HG03442 (cell line): ENCODE measurements at regions not wholly inside any gene's neighbourhood (a gene's known extent, or its start where the extent isn't known, plus 50 kb on each side); places are given as distances from the start of the nearest gene placed in this dataset.
A peak's percentile ranks its signal among the peaks of the same experiment; 100 is the strongest.

Experiments
- ATAC-seq: cut with Tn5 transposase; IDR thresholded peaks from one replicate; pipeline ENCODE4 v1.9.1; 2021; ENCODE audit warnings: mild to moderate bottlenecking, moderate library complexity; ENCODE audit not compliant: unreplicated experiment

DNA sequence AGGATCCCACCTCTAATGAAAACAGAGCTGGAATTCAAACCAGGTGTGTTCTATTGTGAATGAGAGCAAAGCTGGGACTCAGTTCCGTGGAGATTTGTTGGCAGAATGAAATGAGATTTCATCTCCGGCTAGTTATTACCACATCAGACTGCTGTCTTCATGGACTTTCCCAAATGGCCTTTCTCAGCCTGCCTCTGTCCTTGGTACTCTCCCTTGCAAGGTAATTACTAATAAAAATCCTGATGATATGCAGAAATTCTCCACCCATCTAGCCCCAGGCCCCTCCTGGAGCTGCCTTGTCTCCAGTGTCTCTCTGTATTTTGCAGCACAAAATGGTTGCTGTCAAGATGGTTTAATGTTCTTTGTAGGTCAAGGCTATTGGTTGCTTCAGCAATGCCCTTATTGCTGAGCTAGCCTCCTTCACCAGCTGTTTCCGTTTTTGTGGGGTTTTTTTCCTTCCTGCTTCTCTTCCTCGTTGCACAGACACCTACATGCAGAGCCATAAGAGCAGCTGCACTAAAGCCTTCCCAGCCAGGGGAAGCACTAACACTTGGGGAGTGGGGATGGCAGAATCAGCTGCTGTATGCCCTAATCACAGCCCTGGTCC lies 185.0 kb upstream of the GHITM start:
- ATAC-seq: no peak

GRCh38 chr10:83955406-83955805 lies 183.9 kb upstream of the GHITM start:
- ATAC-seq: no peak

DNA sequence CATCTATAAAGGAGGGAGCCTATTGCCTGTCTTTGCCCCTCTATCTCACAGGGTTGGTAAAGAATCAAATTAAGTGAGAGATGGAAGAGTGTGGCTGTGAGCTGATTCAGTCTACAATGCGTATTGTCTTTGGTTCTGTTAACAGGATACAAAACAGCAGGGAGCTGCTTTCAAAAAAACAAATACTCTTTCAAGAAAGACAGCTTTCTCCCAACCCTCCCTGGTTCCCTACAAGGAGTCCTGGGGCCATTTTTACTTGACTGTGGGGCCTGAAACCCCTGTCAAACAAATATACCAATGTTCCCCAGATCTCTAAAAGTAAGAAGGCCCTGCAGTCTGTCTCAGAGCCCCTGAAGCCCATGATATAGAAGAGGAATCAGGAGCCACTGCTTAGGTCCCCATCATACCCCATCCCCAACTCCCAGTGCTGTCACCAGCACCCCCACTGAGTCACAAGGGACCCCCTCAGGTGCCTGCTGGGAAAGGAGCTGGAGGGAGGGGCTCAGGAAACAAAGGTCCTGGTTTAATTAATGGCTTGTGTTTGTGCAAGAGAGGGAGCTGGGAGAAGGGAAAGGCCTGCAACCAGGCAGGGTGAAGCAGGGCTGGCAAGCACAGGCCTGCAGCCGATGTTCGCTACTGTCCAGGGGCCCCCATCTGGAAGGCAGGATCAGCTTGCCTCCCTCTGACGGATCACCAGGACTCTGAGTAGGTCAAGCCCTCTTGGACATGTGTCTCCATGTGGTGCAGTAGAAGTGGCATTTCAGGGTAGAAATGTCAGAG lies 182.0 kb upstream of the GHITM start:
- ATAC-seq: no peak

DNA sequence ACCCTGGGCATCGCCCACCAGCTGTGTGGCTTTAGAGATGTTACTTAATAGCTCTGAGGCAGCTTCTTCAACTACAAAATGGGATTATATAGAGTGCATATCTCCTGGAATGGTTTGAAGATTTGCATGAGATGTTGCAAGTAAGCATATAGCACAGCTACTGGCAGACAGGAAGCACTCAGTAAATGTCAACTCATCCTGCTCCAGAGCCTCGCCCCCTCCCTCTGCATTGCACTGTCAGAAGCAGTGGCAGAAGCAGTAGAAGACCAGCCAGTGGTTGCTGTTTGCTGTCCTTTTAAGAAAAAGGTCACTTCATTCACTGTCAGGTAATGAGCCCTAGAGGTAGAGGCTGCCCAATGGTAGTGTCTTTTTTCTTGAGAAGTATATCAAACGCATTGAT lies 180.0 kb upstream of the GHITM start:
- no peak for ATAC-seq

DNA sequence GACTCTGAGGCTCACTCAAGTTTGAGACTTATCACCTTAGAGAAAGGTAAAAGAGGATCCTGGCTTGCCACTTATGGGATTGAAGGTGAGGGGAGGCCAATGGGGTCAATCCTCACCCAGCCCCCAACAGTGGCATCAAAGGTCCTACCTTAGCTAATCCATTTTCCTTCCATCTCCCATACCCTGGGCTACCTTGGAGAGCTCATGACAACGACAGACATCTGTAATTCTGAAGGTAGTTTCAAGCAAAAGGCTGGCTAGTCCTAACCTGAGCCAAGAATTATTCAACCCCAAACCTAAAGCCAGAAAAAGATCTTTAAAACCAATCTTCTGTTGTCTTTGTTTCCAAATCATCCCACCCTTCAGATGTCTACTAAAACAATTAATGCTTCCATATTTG lies 179.2 kb upstream of the GHITM start:
- no peak for ATAC-seq

GRCh38 chr10:83961620-83962019 lies 177.7 kb upstream of the GHITM start:
- no peak for ATAC-seq

DNA sequence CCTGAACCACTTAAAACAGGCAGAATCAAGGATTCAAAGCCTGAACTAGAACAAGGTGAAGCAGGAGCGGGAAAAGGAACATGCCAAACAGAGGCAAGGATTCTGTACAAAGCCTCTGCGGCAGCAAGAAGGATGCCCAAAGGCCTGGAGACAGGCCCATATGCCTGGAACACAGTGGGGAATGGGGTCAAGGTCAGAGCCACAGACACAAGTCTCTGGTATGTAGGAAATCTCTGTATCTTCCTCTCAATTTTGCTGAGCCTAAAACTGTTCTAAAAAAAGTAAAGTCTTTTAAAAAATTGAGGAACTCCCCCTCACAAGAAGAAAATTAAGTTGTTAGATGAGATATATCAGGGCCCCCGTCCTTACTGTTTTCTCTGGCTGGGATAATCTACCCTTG lies 175.9 kb upstream of the GHITM start:
- ATAC-seq: no peak

GRCh38 chr10:83965473-83965872 lies 173.8 kb upstream of the GHITM start:
- ATAC-seq: no peak

DNA sequence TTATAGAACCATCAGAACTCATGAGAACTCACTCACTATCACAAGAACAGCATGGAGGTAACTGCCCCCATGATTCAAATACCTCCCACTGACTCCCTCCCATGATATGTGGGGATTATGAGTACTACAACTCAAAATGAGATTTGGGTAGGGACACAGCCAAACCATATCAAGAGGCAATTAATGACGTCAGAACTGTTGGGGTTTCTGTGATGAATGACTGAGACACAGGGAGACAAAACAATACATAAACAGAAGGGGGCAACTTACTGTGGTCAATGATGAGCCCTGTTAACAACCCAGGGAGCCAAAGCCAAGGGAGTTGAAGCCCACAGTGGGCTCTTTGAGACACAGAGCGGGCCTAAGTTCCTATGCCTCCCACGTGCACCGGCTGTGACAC lies 171.3 kb upstream of the GHITM start:
- no peak for ATAC-seq

DNA sequence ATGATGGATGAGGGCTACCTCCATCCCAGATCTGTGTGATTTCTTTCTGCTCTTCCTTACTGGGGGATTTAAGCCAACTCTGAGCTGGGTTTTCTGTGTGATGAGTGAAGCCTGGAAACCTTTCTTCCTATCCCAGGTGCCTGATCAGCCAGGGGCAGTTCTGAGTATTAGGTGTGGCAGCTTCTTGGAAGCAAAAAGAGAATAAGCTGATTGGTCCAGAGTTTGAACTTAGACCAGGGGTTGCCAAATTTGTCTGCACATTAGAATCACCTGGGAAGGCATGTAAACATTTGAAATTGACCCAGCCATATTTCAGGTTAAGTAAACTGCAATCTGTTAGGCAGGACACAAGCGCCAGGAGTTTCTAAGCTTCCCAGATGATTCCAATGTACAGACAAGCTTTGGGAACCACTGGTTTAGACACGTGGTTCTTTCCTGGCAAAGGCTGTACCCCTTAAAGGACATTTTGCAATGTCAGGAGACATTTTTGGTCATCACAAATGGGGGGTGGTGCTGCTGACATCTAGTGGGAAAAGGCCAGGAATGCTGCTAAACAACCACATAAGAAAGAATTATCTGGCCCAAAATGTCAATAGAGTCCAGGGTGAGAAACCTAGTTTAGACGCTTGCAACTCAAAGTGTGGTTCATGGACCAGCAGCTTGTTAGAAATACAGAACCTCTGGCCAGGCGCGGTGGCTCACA lies 160.5 kb upstream of the GHITM start:
- ATAC-seq: no peak

GRCh38 chr10:83982812-83983211 lies 156.5 kb upstream of the GHITM start:
- no peak for ATAC-seq

- no peak for ATAC-seq
Measured at GRCh38 chr10:83983578-83984255, 155.6 kb upstream of the GHITM start.

- no peak for ATAC-seq
Measured at GRCh38 chr10:83984256-83984640, 155.1 kb upstream of the GHITM start.

DNA sequence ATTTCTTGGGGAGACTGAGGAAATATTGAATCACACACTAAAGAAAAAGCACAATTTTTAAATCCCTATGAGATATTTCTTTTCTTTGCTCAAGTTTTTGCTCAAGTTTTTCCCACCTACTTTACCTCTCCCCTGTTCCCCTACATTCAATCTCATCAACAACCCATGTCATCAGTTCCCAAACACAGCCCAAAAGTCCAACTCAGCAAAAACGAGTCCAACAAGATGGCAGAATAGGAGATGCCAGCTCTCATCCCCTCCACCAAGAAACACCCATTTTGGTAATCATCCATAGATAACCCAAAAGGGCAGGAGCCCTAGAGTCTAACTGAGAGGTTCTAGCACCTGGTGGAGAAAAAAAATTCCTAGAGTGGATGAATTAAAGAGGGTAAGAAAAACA lies 152.5 kb upstream of the GHITM start:
- no peak for ATAC-seq

GRCh38 chr10:83987216-83987615 lies 152.1 kb upstream of the GHITM start:
- no peak for ATAC-seq

DNA sequence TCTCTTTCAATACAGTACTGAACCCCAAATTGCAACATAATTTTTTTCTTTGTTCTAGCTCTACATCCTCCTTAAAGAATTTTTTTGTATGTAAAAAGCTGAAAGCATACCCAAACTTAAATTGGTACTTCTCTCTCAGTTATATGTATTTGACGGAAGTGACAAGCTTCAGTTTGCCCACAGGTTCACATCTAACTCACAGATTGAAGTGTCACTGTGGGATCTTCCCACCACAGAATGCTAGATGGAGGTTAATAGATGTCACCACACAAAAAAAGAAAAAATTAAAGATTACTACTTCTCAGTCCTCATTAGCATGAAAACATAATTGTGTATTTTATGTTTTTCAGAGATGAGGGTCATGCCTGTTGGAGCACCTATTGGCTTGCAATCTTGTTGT lies 150.9 kb upstream of the GHITM start:
- ATAC-seq: no peak

DNA sequence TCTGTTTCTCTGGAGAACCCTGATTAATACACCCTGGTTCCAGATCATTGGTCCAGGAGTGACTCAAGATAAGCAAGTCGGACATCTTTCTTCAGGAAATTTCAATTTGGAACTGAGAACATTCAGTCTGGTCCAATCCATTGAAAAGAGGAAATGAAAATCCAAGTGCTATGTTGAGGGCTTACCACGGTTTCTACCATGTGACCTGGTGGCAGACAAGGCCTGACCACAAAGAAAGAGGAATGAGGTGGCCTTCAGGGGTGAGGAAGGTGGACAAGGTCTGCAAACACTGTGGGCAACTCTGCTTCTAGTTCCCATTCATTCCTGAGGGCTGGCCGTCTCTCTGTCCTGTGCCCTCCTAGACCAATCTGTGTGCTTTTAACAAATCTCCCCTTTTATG lies 149.2 kb upstream of the GHITM start:
- peak; percentile 89 for ATAC-seq

DNA sequence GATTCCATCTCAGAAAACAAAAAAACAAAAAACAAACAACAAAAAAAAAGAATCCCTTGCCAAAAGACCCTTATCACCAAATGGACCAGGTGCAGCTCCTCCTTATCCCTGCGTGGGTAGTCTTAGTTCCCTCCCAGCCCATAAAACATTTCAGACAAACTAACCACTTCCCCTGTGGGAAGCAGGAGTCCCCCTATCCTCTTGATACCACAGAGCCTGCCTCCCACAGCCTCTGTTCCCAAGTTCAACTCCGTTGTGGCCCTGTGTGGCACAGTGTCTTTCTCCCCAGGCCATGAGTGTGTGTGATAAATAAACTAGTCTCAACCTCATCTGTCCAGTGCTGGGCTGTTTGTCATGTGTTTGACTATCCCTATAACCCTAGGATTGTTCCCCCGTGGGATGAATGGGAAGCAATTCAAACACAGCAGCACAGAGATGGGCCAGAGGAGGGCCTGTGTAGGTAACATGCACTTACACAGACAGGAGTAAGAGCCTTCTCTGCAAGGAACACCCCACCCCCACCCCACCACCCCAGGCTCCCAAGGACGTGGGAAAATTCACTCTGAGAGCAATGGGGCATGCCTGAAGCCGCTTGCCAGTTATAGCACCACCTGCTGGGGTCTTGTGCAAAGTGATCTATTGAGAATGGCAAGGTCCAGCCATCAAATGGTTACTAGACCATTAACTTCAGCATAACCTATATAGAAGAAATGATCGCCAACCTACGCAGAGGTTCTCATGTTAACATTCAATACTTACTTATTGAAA lies 147.1 kb upstream of the GHITM start:
- ATAC-seq: peak; percentile 33

DNA sequence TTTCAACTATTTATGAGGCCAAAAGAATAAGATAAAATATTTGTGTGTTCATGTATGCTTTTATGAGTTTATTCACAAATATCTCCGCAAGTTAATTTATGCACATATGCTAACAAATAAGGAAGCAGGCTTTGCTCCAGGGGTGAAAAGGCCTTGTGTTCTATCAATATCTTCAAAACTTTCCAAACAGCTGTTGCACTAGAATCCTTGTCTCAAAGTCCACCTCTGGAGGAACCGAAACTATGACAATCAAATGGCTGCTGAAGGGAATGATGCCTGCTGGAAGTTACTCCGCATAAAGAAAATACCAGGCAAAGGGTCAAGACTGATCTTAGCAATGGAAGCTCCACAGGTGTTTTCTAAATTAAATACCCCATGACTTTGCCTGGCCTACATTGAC lies 145.0 kb upstream of the GHITM start:
- ATAC-seq: no peak

GRCh38 chr10:83995738-83996331 lies 143.5 kb upstream of the GHITM start:
- ATAC-seq: no peak

DNA sequence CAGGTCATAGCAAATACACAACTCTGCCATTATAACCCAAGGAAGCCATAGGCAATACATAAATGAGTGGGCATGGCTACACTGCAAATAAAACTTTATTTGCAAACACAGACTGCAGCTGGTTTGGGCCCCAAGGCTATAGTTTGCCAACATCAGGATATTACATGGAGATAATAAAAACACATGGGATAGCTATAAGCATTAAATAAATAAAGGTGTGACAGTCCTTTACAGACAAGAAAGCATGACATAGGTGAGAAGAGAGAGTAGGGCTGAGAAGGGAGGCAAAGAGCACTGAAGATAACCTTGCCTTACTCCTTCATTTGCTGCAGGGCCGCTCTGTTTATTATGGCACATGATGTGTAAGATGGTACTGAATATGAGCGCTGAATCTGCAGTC lies 135.1 kb upstream of the GHITM start:
- no peak for ATAC-seq
